Upper lobe of left lung (tissue), 4 donors: ENCODE measurements at regions not wholly inside any gene's neighbourhood (a gene's known extent, or its start where the extent isn't known, plus 50 kb on each side); places are given as distances from the start of the nearest gene placed in this dataset.

Experiments
- EP300 ChIP-seq, 4 donors: sonication (generic); formaldehyde crosslinking; IDR thresholded peaks; one replicate each; pipeline ENCODE4 v1.5.1; 2017; ENCODE audit warnings: antibody characterized with exemption in 4 of 4, control low read depth in 2 of 4
- TF ChIP-seq, protein P1 (sequence below), 6 experiments: fragments of 450-650 bp in 4 of 6; fragments of 200-600 bp in 2 of 6; sonication (generic) in 2 of 6; IDR thresholded peaks; one replicate each; pipeline ENCODE4 v1.5.1; 2016 to 2019; ENCODE audit warnings: antibody characterized with exemption in 6 of 6

DNA sequence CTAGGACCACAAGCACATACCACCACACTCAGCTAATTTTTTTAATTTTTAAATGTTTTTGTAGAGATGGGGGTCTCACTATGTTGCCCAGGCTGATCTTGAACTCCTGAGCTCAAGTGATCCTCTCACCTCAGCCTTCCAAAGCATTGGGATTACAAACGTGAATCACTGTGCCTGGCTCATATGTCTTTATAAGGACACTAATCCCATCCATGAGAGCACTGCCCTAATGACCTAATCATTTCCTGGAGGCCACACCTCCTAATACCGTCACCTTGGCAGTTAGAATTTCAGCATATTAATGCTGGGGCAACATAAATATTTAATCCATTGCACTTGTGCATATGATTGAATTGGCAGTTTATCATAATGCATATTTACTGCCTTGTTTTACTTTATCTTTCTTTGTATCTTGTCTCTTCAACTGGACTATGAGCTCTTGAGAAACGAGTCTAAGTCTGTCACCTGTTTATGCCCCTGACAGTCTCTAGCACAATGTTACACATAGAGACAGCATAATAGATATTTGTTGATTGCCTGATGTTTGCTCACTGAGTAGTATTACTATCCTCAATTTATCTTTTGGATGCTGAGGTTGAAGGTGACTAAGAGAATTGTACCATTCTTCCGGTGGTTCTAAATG lies 172.0 kb downstream of the AASDH start:
- no peak for TF ChIP-seq EP300 (IDR thresholded peaks at IDR 0.05)
- TF ChIP-seq, protein P1, sequence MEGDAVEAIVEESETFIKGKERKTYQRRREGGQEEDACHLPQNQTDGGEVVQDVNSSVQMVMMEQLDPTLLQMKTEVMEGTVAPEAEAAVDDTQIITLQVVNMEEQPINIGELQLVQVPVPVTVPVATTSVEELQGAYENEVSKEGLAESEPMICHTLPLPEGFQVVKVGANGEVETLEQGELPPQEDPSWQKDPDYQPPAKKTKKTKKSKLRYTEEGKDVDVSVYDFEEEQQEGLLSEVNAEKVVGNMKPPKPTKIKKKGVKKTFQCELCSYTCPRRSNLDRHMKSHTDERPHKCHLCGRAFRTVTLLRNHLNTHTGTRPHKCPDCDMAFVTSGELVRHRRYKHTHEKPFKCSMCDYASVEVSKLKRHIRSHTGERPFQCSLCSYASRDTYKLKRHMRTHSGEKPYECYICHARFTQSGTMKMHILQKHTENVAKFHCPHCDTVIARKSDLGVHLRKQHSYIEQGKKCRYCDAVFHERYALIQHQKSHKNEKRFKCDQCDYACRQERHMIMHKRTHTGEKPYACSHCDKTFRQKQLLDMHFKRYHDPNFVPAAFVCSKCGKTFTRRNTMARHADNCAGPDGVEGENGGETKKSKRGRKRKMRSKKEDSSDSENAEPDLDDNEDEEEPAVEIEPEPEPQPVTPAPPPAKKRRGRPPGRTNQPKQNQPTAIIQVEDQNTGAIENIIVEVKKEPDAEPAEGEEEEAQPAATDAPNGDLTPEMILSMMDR (IDR thresholded peaks at IDR 0.05), result no peak
